Ureter (tissue), 1 donor: ENCODE measurements at regions not wholly inside any gene's neighbourhood (a gene's known extent, or its start where the extent isn't known, plus 50 kb on each side); places are given as distances from the start of the nearest gene placed in this dataset.

Experiments
- DNase-seq: peaks from one replicate; pipeline ENCODE4 v3.0.0-alpha.2; 2020; ENCODE audit warnings: low spot score
- donor health status: DM: yes; HTN: yes; CAD: no.

- DNase-seq, result no peak
Observed at GRCh38 chr1:3954170-3955169, 54.4 kb upstream of the C1orf174 start.

- no peak for DNase-seq
Observed at GRCh38 chr1:3955196-3955772, 55.2 kb upstream of the C1orf174 start.

GRCh38 chr1:3956527-3957170 lies 56.6 kb upstream of the C1orf174 start:
- no peak for DNase-seq

- no peak for DNase-seq
Observed at GRCh38 chr1:3959361-3959760, 59.3 kb upstream of the C1orf174 start.

GRCh38 chr1:3963554-3963953 lies 63.5 kb upstream of the C1orf174 start:
- DNase-seq, result no peak

GRCh38 chr1:3965693-3966092 lies 65.6 kb upstream of the C1orf174 start:
- no peak for DNase-seq

GRCh38 chr1:3968851-3969250 lies 68.8 kb upstream of the C1orf174 start:
- no peak for DNase-seq

- DNase-seq, result no peak
Observed at GRCh38 chr1:3971981-3972380, 71.9 kb upstream of the C1orf174 start.

- no peak for DNase-seq
Observed at GRCh38 chr1:3975903-3976630, 76.0 kb upstream of the C1orf174 start.

- no peak for DNase-seq
Observed at GRCh38 chr1:3976821-3977220, 76.7 kb upstream of the C1orf174 start.

GRCh38 chr1:3978196-3978989 lies 78.3 kb upstream of the C1orf174 start:
- no peak for DNase-seq

GRCh38 chr1:3978990-3979325 lies 78.9 kb upstream of the C1orf174 start:
- DNase-seq, result peak; percentile 56

- DNase-seq, result no peak
Observed at GRCh38 chr1:3981261-3981660, 81.2 kb upstream of the C1orf174 start.

GRCh38 chr1:3981746-3982505 lies 81.9 kb upstream of the C1orf174 start:
- DNase-seq, result no peak

- no peak for DNase-seq
Observed at GRCh38 chr1:3983181-3983580, 83.1 kb upstream of the C1orf174 start.

GRCh38 chr1:3984586-3984985 lies 84.5 kb upstream of the C1orf174 start:
- no peak for DNase-seq

GRCh38 chr1:3986686-3987218 lies 86.7 kb upstream of the C1orf174 start:
- DNase-seq, result no peak

- no peak for DNase-seq
Observed at GRCh38 chr1:3987669-3988235, 87.7 kb upstream of the C1orf174 start.

- DNase-seq, result no peak
Observed at GRCh38 chr1:3988431-3988830, 88.4 kb upstream of the C1orf174 start.

- DNase-seq, result no peak
Observed at GRCh38 chr1:3989465-3989864, 89.4 kb upstream of the C1orf174 start.
